NAMALWA (cell line): ENCODE measurements at regions not wholly inside any gene's neighbourhood (a gene's known extent, or its start where the extent isn't known, plus 50 kb on each side); places are given as distances from the start of the nearest gene placed in this dataset.

Source experiments
- DNase-seq: peaks from one replicate; pipeline ENCODE4 v3.0.0-alpha.2; 2015; ENCODE audit warnings: low spot score

GRCh38 chr2:104408266-104408665, 445.6 kb upstream of the POU3F3 start:
- DNase-seq: no peak

- no peak for DNase-seq
Observed at GRCh38 chr2:104410136-104410535, 443.8 kb upstream of the POU3F3 start.

- DNase-seq: peak; percentile 81
Observed at GRCh38 chr2:104412384-104412783, 441.5 kb upstream of the POU3F3 start.

GRCh38 chr2:104413890-104414289, 440.0 kb upstream of the POU3F3 start:
- no peak for DNase-seq

- DNase-seq: no peak
Observed at GRCh38 chr2:104415284-104415683, 438.6 kb upstream of the POU3F3 start.

GRCh38 chr2:104416339-104417000, 437.4 kb upstream of the POU3F3 start:
- no peak for DNase-seq

GRCh38 chr2:104420420-104420819, 433.5 kb upstream of the POU3F3 start:
- DNase-seq: no peak

- DNase-seq: no peak
Observed at GRCh38 chr2:104420953-104421352, 433.0 kb upstream of the POU3F3 start.

- DNase-seq: no peak
Observed at GRCh38 chr2:104425850-104426595, 427.9 kb upstream of the POU3F3 start.

- no peak for DNase-seq
Observed at GRCh38 chr2:104428155-104428554, 425.8 kb upstream of the POU3F3 start.

GRCh38 chr2:104429639-104430358, 424.1 kb upstream of the POU3F3 start:
- DNase-seq: no peak

GRCh38 chr2:104430359-104430740, 423.6 kb upstream of the POU3F3 start:
- no peak for DNase-seq

GRCh38 chr2:104430852-104431251, 423.1 kb upstream of the POU3F3 start:
- DNase-seq: no peak

GRCh38 chr2:104431701-104432121, 422.2 kb upstream of the POU3F3 start:
- no peak for DNase-seq

GRCh38 chr2:104432401-104432800, 421.5 kb upstream of the POU3F3 start:
- no peak for DNase-seq

- no peak for DNase-seq
Observed at GRCh38 chr2:104432991-104433390, 420.9 kb upstream of the POU3F3 start.

- DNase-seq: peak; percentile 3
Observed at GRCh38 chr2:104433657-104434056, 420.3 kb upstream of the POU3F3 start.

- DNase-seq: peak; percentile 30
Observed at GRCh38 chr2:104434318-104434792, 419.6 kb upstream of the POU3F3 start.

- DNase-seq: no peak
Observed at GRCh38 chr2:104434966-104435365, 418.9 kb upstream of the POU3F3 start.

- DNase-seq: no peak
Observed at GRCh38 chr2:104438481-104438880, 415.4 kb upstream of the POU3F3 start.

GRCh38 chr2:104443145-104443544, 410.8 kb upstream of the POU3F3 start:
- no peak for DNase-seq

GRCh38 chr2:104444392-104444791, 409.5 kb upstream of the POU3F3 start:
- DNase-seq: no peak

- DNase-seq: no peak
Observed at GRCh38 chr2:104444889-104445288, 409.0 kb upstream of the POU3F3 start.
